ENCODE measurements at regions not wholly inside any gene's neighbourhood (a gene's known extent, or its start where the extent isn't known, plus 50 kb on each side); places are given as distances from the start of the nearest gene placed in this dataset.

GRCh38 chr20:53683506-53683905, 89.9 kb upstream of the ZNF217 start:
- TF ChIP-seq CTCF (IDR thresholded peaks at IDR 0.05) (no peak), POLR2A (IDR thresholded peaks at IDR 0.05) (no peak)

Measured in right lobe of liver (tissue), 4 donors.